GM12864 (cell line): ENCODE measurements at regions not wholly inside any gene's neighbourhood (a gene's known extent, or its start where the extent isn't known, plus 50 kb on each side); places are given as distances from the start of the nearest gene placed in this dataset.

Experiments
- DNase-seq: peaks from one replicate; pipeline ENCODE4 v3.0.0-alpha.2; 2011; ENCODE audit warnings: low read depth
- H3K4me3 ChIP-seq: 2 replicates; pipeline ENCODE4 v1.5.1; 2011; ENCODE audit warnings: mild to moderate bottlenecking, low read depth, low read length, control low read depth
- TF ChIP-seq, protein P1 (sequence below): IDR thresholded peaks from 2 replicates; pipeline ENCODE4 v1.5.1; 2011; ENCODE audit warnings: low read depth, mild to moderate bottlenecking, moderate library complexity, low read length, control low read depth, inconsistent platforms; ENCODE audit errors: missing control alignments

DNA sequence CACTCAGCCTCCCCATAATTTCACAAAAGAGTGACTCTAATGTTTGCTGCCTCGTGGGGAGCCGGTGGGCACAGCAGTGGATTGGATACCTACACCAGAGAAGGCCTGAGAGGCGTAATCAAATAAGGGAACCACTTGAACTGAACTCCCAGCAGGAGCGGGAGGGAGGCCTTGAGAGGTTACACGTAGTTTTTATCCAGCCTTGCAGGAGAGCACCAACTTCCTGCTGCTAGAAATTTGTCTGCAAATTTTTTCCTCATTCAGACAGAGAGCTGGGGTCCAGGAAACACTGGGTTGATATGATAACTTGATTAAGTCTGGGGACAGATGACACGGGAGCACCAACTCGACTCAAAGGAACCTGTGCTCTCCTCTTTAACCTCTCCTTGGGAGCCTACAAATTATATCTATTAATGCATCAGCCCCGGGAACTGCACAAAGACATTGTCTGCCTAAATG is 69.8 kb downstream of the HES1 start:
- no peak overlapping the region for H3K4me3 ChIP-seq
- no peak for DNase-seq

DNA sequence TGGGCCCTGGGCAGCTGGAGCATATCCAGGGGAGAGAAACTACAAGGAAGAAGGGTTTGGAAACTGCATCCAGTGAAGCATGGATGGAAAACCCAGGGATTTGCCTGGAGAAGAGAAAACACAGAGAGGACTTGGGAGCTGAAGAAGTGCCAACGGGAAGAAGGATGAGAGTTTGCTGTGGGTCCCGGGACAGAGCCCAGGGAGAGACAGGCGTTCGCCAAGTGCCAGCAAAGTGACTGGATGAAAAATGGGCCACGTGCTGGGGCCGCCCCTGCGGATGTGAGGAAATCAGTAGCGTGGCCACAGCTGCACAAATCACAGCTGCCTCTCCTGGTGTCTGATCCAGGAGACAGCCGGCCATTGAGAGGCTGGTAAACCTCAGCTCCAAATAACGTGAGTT is 70.4 kb downstream of the HES1 start:
- TF ChIP-seq, protein P1, sequence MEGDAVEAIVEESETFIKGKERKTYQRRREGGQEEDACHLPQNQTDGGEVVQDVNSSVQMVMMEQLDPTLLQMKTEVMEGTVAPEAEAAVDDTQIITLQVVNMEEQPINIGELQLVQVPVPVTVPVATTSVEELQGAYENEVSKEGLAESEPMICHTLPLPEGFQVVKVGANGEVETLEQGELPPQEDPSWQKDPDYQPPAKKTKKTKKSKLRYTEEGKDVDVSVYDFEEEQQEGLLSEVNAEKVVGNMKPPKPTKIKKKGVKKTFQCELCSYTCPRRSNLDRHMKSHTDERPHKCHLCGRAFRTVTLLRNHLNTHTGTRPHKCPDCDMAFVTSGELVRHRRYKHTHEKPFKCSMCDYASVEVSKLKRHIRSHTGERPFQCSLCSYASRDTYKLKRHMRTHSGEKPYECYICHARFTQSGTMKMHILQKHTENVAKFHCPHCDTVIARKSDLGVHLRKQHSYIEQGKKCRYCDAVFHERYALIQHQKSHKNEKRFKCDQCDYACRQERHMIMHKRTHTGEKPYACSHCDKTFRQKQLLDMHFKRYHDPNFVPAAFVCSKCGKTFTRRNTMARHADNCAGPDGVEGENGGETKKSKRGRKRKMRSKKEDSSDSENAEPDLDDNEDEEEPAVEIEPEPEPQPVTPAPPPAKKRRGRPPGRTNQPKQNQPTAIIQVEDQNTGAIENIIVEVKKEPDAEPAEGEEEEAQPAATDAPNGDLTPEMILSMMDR, result no peak
- no peak overlapping the region for H3K4me3 ChIP-seq
- DNase-seq, result no peak

More for the DNA sequence above, 69.8 kb downstream of the HES1 start:
- TF ChIP-seq, protein P1, result no peak

DNA sequence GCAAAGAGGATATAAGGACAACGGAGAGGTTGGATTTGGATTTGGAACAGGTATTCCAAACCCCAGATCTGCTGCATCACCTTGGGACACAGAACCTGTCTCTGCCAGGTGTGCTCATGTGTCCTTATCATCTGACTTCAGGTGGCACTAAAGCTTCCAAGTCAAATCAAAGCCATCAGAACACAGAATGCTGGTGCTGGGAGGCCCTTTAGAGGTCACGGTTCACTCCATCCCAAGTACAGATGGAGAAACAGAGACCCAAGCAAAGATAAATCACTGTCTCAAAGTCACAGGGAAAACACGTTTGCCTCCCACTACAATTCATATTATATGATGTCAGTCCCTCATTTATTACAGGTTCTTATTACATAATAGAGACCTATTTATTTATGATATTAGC is 72.8 kb downstream of the HES1 start:
- H3K4me3 ChIP-seq, result no peak overlapping the region
- TF ChIP-seq, protein P1, result no peak
- no peak for DNase-seq

DNA sequence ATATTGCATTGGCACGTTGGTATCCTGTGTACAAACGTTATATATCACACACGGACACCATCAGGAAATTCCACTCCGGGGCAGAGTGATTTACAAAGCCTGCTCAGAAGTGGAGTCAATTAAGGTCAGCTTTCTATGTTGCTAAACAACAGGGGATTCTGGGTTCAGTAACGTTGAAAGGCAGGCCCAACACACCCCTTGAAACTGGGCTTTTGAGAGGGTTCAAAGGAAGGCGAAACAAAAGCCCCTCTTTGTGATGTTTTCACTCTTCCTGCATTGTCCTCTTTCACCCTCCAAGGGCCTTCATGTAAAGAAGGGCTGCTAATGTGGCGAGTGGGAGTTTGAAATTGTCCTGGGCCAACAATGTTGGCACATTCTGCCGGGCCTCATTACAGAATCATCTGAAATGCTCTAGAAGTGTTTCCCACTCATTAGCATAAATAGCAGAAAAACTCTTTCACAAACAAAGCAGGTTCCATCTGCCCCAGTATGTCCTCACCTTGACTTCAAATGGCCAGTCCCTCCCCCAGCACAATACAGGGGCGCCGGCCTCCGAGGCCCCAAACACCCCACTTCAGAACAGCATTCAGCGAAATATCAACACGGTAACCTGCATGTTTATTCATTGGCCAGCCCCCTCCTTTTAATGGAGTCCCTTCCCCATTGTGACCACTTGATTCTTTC is 76.4 kb downstream of the HES1 start:
- TF ChIP-seq, protein P1, result no peak
- no peak for DNase-seq
- H3K4me3 ChIP-seq, result no peak overlapping the region

DNA sequence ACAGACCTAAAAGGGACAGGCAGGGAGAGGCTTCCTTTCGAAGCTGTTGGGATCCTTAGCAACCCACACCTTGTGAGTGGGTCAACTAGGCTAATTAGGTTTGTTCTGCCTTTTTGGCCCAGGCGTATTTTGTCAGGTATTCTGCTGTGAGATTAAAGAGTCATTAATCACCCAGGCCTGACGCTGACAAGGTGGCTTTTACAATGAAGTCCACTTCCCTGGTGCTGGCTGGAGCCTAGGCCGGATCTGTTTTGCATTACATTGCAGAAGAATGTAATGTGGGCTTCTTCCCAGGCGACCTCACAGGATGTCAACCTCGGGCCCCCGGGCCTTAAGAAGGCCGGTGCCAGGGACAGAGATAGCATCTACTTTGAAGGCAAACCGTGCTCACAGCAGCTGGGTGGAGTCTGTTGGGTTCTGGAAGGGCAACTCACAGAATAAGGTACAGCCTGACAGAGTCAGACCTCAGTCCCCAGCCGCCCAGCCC is 76.9 kb downstream of the HES1 start:
- TF ChIP-seq, protein P1, result no peak
- no peak for DNase-seq
- no peak overlapping the region for H3K4me3 ChIP-seq

DNA sequence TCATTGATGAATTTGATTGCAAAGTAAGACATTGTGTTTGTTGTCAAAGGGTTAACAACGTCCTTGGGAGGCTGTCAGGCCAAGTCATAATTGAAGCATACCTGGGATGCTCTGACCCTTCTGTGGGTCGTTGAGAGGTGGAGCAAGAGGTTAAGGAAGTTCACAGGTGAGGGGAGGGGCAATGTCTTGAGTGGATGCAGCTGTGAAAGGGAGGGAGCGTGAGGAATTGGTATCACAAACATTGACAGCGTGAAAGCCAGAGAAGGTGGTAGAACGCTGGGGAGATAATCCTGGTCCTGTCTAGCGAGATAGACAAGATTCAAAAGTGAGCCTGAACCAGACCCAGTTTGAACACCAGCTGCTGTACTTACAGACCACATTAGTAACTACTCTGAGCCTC is 79.4 kb downstream of the HES1 start:
- DNase-seq, result no peak
- no peak overlapping the region for H3K4me3 ChIP-seq
- TF ChIP-seq, protein P1, result no peak

DNA sequence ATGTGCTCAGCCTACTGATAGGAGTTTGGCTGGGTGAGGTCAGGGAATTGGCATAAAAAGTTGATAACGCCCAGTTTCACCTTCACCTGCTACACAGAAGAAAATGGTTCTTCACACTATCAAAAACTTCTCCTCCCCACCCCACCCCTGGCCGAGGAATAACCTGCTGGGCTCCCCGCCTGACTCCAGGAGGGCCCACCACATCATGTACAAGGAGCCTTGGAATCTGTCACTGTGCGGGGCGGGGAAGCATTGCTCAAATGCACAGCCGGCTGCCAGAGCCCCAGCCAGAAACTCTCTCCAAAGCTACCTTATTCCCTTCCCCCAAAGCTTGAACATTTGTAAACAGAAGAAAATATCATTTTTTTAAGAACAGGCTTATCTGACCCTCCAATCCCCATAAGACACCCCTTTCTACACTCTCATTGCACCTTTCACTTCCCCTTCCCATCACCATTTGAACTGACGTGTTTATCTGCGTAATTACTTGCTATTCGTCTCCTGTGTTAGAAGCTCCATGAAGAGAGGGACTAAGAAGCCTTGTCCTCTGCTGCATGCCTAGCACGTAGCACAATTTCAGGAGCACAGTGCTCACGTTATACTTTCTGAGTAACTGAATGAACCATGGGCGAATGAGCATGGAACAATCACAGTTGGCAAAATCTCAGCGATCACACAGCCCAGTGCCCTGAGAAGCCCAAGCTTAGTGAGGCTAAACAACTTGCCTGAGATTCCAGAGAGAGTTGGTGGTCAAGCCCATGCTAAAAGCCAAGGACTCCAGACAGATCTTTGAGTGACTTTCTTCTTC is 82.9 kb downstream of the HES1 start:
- H3K4me3 ChIP-seq, result no peak overlapping the region
- peak; percentile 25 for DNase-seq
- TF ChIP-seq, protein P1, result no peak
